ENCODE measurements at regions not wholly inside any gene's neighbourhood (a gene's known extent, or its start where the extent isn't known, plus 50 kb on each side); places are given as distances from the start of the nearest gene placed in this dataset.

GRCh38 chrX:39633293-39633692 lies 464.5 kb downstream of the BCOR start:
- DNase-seq (ENCODE audit: low read depth), result no peak

GRCh38 chrX:39636481-39636880 lies 461.3 kb downstream of the BCOR start:
- DNase-seq (ENCODE audit: low read depth), result no peak

- DNase-seq (ENCODE audit: low read depth), result no peak
These were observed 459.2 kb downstream of the BCOR start for GRCh38 chrX:39638526-39638925.

GRCh38 chrX:39639871-39640270 lies 457.9 kb downstream of the BCOR start:
- no peak for DNase-seq (ENCODE audit: low read depth)

- DNase-seq (ENCODE audit: low read depth), result no peak
These were observed 456.9 kb downstream of the BCOR start for GRCh38 chrX:39640866-39641265.

GRCh38 chrX:39642071-39642470 lies 455.7 kb downstream of the BCOR start:
- DNase-seq (ENCODE audit: low read depth), result no peak

- no peak for DNase-seq (ENCODE audit: low read depth)
These were observed 454.2 kb downstream of the BCOR start for GRCh38 chrX:39643550-39643949.

GRCh38 chrX:39645178-39645895 lies 452.4 kb downstream of the BCOR start:
- DNase-seq (ENCODE audit: low read depth), result peak; percentile 67

- DNase-seq (ENCODE audit: low read depth), result no peak
These were observed 449.1 kb downstream of the BCOR start for GRCh38 chrX:39648548-39649254.

- DNase-seq (ENCODE audit: low read depth), result no peak
These were observed 446.9 kb downstream of the BCOR start for GRCh38 chrX:39650768-39651347.

GRCh38 chrX:39652336-39652735 lies 445.4 kb downstream of the BCOR start:
- no peak for DNase-seq (ENCODE audit: low read depth)

- no peak for DNase-seq (ENCODE audit: low read depth)
These were observed 444.1 kb downstream of the BCOR start for GRCh38 chrX:39653691-39654090.

GRCh38 chrX:39654183-39654925 lies 443.4 kb downstream of the BCOR start:
- no peak for DNase-seq (ENCODE audit: low read depth)

GRCh38 chrX:39654952-39655351 lies 442.8 kb downstream of the BCOR start:
- DNase-seq (ENCODE audit: low read depth), result no peak

- no peak for DNase-seq (ENCODE audit: low read depth)
These were observed 436.4 kb downstream of the BCOR start for GRCh38 chrX:39661116-39661907.

- DNase-seq (ENCODE audit: low read depth), result no peak
These were observed 431.8 kb downstream of the BCOR start for GRCh38 chrX:39665830-39666518.

GRCh38 chrX:39667191-39667590 lies 430.6 kb downstream of the BCOR start:
- no peak for DNase-seq (ENCODE audit: low read depth)

- no peak for DNase-seq (ENCODE audit: low read depth)
These were observed 429.8 kb downstream of the BCOR start for GRCh38 chrX:39667736-39668482.

- DNase-seq (ENCODE audit: low read depth), result no peak
These were observed 428.1 kb downstream of the BCOR start for GRCh38 chrX:39669668-39670067.

- DNase-seq (ENCODE audit: low read depth), result peak; percentile 25
These were observed 427.5 kb downstream of the BCOR start for GRCh38 chrX:39670281-39670680.

Measured in iris pigment epithelial cell (primary cell).